OCI-LY1 (cell line): ENCODE measurements at regions not wholly inside any gene's neighbourhood (a gene's known extent, or its start where the extent isn't known, plus 50 kb on each side); places are given as distances from the start of the nearest gene placed in this dataset.
"Not testable (repeated sequence)": the region's sequence is repeated elsewhere in the genome, so short reads cannot be mapped to it uniquely, and the experiment has no call there.

Source experiments
- CTCF ChIP-seq: fragments of 200-600 bp; sonication (generic), shearing (Covaris generic); IDR thresholded peaks from 2 replicates; pipeline ENCODE4 v1.5.1; 2017; ENCODE audit warnings: mild to moderate bottlenecking, antibody characterized with exemption, low read length, moderate library complexity, mixed read lengths
- EZH2 ChIP-seq: fragments of 200-600 bp; sonication (generic), shearing (Covaris generic); IDR thresholded peaks from 2 replicates; pipeline ENCODE4 v1.8.0; 2017; ENCODE audit warnings: borderline replicate concordance, mixed run types, mild to moderate bottlenecking, antibody characterized with exemption, low read length, moderate library complexity, mixed read lengths

GRCh38 chr7:69215516-69215915, 382.8 kb upstream of the AUTS2 start:
- not testable (repeated sequence) for TF ChIP-seq CTCF, EZH2
